ENCODE measurements at regions not wholly inside any gene's neighbourhood (a gene's known extent, or its start where the extent isn't known, plus 50 kb on each side); places are given as distances from the start of the nearest gene placed in this dataset.
A peak's percentile ranks its signal among the peaks of the same experiment; 100 is the strongest.

DNA sequence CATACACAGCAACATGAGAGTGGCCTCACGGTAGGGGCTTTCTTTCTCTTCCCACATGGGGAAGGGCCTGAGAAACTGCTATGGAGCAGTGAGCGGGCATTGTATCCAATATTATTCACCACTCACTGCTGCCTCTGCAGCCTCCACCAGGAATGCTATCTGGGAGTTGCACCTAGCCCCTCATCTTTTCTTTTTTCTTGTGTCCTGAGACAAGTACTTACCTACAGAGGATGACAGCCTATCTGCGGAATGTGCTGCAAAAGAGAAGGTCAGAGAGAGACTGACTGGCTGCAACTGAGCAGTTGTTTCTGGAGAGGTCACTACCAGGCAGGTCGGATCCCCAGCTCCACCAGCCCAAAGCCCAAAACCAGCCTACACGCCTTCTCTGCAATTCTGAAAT, 52.1 kb upstream of the HTATIP2 start:
- DNase-seq = no peak

DNA sequence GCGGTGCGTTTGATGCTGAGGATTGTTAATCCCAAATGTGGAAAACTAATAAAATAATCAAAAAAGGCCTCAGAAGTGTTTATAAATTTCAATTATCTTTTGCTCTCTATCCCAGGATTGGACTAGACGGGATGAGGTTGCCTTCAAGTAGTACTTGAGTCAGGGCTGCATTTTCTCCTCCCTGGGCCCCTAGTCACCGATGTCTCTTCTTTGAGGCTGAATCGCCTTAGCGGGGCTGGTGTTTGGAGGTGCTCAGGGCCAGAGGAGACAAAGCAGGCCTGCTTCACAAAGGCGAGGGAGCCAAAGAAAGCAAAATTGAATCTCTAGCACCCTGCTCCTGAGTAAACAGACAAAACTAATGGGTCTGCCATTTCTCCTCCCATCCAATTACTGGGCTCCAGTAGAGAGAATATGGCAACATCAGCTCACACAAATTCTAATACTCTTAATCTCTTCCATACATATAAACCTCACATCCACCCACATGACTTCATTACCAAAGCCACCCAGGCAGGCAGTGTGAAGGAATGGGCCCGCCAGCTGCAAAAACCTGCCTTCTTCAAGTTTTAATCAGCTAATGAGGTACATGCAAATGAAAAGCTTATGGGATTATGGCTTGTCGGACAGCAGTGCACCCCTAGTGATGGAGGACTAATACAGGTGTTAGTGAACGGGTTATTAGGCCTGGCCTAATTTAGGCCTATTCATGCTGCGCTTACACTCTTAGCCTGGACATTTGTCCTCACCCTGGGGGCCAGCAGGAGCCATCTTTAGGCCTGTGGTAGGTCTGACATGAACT, 52.7 kb upstream of the HTATIP2 start:
- DNase-seq = no peak

- peak; percentile 72 to 87 for DNase-seq
Measured at GRCh38 chr11:20310137-20310536, 53.4 kb upstream of the HTATIP2 start.

DNA sequence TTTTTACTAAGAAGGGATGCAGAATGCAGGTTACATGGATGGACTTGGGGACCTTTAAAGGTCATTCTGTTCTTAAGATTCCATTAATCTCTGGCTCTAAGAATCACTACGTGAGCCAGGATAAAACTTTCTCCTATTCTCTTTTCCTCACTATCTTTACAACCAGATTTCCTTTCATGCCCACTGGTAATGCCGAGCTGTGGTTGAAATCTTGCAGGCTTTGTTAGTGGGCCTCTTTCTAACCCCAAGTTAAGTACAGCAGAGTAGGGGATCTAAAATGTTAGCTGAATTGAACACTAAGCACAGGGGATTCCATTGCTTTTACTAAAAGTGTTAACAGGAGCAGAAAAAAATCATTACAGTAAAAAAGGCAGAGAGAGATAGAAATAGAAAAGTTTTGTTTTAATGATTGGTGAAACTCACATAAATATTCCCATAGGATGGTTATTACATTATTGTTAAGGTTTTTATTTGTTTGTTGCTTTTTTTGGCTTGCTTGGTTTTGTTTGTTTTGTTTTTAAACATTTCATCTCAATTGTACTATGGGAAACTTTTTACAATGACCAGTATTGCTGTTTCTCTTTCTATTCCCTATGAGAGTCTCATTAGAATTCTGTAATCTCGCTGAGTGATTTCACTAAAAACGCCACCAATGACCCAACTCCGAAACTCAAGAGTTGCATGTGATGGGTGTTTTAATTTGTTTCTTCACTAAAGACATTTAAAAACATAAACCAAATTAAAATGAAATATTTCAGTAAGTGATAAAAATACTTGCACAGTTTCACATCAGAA, 54.1 kb upstream of the HTATIP2 start:
- no peak for DNase-seq

- no peak for DNase-seq
Measured at GRCh38 chr11:20308601-20309000, 54.9 kb upstream of the HTATIP2 start.

DNA sequence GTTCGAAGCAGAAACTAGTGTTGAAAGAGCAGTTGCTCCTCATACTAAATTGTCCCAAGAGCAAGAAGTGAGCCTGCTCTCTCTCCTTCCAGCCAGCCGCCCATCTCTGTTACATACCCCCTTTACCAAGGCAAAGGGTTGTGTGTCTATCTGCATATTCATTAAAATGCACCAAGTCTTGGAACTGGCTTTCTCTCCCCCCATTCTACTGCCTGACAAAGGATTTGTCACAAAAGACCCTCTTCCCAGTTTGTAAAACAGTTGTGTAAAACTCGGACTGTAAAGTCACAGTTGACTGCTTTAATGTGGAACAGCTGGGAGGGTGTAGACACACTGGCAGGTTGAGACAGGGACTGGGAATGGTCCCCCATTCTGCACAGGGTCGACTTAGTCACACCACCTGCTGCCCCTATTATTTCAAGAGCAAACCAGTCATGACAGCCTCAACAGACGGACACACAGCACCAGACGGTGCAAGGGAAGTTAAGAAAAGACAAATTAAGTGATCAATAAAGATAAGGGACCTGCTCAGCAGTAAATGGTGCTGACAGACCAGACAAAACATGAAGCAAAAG, 60.0 kb upstream of the HTATIP2 start:
- no peak for DNase-seq

DNA sequence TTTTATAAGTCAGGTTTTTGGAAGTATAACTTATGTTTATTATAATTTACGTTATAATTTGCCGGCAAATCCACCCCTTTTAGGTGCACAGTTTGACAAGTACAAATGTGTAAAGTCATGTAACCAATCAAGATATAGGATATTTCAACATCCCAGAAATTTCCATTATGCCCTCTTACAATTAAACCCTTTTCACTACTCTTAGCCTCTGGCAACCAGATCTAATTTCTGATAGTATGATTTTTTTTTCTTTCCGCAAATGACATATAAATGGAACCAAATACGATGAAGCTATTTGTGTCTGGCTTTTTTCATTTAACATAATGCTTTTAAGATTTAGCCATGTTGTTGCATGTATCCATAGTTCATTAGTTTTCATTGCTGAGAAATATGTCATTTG, 69.5 kb upstream of the HTATIP2 start:
- DNase-seq = no peak

- DNase-seq = no peak
Measured at GRCh38 chr11:20293531-20293930, 70.0 kb upstream of the HTATIP2 start.

DNA sequence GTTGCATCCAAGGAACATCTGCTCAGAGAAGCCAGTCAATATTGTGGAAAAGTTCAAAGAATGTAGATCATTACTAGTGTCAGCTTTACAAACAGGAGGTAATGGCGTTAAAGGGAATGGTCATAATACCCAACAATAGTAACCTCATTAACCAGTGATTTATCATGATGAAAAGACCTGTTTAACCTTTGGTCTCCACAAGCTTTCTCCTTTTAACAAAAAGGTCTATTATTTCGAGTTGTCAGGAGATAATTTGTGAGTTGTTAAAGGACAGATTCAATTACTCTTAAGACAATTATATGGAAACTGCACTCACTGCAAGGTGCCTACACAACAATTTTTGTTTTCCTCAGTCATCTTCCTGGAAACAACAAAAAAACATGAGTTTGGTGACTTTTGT, 73.8 kb upstream of the HTATIP2 start:
- no peak for DNase-seq

DNA sequence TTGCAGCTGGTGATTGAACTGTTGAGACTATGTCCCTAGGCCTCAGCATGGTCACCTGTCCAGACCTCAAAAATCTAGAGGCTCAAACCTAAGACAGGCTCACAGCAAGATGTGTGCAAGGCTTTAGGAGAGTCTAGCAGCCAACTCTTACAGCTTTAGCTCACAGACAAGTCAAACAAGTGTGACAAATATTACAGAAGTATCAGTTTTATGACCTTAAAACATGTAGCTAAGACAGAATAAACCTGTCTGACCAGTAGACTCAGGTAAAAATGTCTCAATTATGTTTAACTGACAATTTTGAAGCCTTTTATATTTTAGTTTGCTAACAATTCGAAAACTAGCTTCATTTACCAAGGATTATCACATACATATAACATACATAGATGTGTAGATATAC, 80.0 kb upstream of the HTATIP2 start:
- DNase-seq = no peak

- no peak for DNase-seq
Measured at GRCh38 chr11:20278727-20279126, 84.8 kb upstream of the HTATIP2 start.

DNA sequence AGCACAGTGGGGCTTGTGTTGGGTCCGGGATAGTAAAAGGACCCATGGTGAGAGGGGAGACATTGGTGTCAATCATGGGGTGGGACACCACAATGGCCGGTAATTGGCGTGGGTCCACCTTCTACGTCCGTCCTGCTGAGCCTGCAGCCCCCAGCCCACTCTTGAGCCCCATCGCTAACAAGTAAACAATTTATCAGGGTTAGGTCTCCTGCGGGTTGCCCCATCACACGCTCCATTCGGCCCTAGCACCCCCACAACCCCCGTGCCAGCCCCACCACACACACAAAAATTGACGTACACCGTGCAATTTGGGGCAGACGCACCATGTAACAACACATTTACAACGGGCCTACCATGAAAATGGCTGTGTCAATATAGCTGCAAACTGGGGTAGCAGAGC, 86.5 kb upstream of the HTATIP2 start:
- DNase-seq = no peak

DNA sequence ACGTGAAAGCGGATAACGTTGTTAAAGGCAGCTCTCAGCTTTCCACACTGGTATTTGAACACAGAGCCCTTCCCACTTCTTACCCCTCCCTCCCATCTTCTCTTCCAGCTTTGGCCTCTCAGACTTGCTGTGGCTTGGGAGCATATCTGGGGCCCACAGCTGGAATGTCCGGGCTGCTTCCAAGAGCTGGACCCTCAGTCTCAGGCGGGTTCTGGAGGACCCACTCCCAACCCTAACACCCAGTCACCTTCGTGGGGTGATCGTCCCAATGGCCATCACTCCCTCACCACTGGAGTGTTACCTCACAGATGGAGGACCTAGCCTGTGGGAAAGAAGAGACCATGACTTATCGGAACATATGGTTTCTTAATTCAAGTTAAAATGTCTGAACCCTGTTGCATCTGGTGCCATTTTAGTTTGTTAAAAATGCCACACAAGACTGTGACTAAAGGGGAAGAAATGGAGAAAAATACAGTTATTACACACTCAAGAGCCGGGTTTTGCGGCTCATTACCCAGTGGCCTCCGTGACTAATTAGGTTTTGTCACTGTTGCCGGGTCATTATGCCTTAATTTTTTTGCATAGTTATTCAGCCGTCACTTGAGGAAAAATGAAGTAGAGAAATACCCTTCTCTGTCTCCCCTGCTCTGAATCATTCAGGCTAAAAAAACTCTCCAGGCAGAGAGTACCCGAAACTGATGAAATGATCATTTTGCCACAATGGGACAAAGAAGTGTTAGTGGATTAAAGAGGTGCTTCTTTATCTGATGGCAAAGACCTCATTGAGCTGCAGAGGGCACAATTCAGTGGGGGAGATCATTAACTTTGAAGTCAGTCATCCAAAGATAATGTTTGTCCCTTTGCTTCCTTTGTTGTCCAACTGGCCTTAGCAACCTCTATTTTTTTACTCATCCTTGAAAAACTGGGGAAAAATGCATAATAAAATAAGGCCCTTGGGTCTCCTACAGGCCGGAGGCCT, 87.2 kb upstream of the HTATIP2 start:
- DNase-seq = no peak

DNA sequence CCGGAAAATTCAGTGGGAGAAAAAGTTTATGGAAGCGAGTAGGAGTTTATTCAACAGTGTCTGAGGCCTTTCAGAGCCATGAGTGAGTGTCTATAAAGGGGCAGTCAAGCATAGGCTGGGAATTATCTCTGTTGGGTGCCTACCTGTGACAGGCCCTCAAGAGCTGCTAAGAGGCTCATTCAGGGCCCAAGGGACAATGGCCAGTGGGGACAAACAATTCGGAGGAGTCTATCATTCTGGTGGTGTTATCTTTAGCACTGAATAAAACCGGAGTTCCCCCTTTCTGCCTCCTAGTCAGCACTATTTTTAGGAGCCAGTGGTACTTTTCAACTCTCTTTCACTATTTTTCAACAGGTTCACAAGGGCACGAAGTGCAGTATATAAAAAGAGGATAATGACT, 89.5 kb upstream of the HTATIP2 start:
- no peak for DNase-seq

GRCh38 chr11:20261526-20261925, 101.3 kb upstream of the DBX1 start:
- DNase-seq = no peak

DNA sequence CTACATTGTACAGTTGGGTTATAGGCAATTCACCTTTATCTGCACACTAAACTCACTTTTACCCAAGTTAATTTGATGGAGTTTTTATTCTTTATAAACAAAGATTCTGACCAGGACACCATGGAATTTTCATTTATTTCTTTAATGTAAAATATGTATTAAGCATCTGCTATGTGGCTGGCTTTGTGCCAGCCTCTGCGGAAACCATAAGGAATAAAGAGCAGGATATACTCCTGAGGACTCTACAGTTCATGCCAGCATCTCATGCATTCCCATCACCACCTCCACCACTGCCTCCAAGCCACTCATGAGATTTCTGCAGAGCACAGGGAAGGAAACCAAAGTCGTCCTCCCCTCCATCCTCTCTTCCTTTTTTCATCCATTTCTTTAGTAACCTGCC, 100.0 kb upstream of the DBX1 start:
- DNase-seq = no peak

- no peak for DNase-seq
Measured at GRCh38 chr11:20259506-20259905, 99.2 kb upstream of the DBX1 start.

DNA sequence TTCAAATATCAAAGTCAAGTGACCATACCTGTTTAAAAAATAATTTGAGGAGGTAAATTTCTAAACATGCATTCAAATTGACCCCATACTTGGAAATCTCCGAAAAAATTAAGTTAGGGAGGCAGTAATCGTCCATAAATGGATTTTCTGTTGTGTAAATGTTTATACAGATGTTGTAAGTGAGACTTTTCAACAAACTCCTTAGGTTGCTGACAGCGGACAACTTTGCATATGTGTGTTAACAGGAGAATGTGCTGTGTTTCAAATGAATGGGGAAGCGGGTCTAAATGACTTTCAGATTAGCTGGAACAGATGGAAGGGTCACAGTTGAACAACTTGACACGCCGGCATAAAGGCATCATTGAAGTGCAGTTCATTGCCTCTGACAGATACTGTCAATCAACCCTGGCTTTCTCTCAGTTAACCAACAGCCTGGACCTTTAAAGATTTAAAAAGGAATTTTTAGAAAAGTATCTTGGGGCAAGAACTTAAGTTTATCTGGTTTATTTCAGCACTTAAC, 98.2 kb upstream of the DBX1 start:
- no peak for DNase-seq

GRCh38 chr11:20256925-20257324, 96.7 kb upstream of the DBX1 start:
- no peak for DNase-seq

DNA sequence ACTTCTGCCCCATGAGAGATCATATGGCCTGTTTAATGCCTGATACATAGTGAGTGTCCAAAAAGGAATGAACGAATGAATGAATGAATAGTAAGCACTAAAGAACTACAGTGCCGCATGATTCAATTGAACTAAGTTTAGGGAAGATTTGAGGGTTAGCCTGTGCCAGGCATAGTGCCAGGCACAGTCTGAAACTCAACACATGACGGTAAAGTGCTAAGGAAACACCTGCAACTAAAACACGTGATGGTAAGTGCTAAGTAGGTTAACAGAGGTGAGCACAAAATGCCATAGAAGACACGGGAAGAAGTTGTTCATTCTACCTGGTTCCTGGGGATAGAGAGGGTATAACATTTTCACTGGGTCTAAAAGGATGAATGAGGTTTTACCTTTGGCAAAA, 93.5 kb upstream of the DBX1 start:
- no peak for DNase-seq

DNA sequence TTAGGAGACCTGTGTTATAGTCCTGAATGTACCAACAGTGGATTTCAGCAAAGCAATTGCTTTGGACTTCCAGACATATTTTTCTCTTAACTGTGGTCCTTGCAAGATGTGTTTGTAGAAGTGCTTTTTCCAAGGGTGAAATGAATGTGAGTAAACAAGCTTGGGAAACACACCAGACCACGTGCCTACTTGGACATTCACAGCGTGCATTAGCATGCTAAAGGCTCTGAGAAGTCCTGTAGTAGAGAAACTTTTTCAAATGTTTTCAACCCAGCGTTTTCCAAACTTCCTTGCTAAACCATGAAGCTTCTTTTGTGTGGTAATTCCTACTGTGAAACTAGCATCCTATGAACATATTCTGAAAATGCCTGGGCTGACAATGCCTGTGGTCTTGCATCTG, 91.2 kb upstream of the DBX1 start:
- DNase-seq = no peak

DNA sequence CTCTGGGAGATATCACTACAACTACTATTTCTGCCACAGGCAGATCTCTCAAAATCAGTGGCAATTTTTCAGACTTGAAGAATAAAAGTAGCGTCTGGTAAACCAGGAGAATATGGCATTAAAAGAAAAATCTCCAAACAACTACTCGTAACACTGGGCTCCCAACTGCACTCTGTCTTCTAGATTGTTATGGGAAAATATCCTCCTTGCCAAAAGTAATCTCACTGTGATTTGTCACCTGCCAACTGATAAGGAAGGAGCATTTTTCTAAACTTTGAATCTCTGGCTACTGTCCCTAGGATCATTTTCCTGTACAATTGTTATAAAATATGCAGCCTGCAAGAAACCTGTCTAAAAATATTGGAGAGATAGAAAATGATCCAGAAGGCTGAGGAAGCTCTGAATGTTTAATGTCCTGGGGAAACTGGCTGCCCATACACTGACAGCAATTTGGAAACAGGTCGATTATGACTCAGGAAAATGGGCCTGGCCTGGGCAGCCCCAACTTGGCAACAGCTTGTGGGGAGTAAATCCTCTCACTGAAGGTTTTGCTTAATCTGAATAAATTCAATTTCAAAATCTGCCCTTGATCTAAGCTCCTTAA, 90.5 kb upstream of the DBX1 start:
- no peak for DNase-seq

Measured in hippocampal formation (tissue), 2 donors.